ENCODE measurements at regions not wholly inside any gene's neighbourhood (a gene's known extent, or its start where the extent isn't known, plus 50 kb on each side); places are given as distances from the start of the nearest gene placed in this dataset.

DNA sequence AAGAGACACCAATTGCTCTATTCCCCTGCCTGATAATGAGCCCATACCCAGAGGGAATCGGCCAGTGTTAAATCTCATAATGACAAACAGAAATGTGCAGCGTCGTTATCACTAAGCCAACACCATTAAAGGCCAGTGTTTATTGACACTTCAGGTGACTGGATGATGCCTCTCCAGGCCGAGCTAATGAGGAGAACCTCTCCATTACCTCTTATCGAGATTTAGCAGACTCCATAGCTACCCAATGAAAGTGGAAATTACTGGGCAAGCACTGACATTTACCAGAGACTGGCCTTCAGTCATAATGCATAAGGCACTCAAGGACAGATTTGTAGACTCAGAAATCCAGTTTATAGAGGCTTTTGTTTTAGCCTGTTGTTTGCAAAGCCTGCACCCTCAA lies 669.5 kb downstream of the MAFB start:
- TF ChIP-seq POLR2A (IDR thresholded peaks at IDR 0.05; ENCODE audit: low read length) (no peak), GATA1 (IDR thresholded peaks at IDR 0.05; ENCODE audit: low read depth, low read length) (no peak)
